ENCODE measurements at regions not wholly inside any gene's neighbourhood (a gene's known extent, or its start where the extent isn't known, plus 50 kb on each side); places are given as distances from the start of the nearest gene placed in this dataset.

DNA sequence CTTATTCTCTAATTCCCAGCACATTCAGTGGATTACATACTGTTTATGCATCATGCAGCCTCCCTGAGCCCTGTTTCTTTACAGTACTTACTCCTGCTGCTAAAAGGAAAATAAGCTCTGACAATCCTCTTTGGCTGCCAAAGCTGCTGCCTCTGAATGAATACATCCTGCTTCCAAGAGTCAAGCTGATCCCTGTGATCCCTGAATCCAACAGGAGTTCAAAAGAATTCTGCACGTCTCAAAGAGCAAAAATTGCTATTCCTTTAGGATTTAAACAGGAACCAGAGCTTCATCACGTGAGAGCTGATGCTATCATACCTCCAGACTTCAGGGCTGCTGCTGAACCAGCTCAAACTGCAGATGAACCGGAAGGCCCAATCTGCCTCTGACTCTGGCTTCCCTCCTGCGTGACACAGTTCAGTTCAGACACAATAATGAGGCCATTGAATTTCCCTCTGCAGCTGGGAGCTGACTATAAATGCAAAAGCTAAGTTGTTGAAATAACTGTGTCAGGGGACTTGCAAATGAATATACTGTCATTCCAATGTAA, 851.0 kb upstream of the PHF14 start:
- DNase-seq (ENCODE audit: low spot score): no peak

DNA sequence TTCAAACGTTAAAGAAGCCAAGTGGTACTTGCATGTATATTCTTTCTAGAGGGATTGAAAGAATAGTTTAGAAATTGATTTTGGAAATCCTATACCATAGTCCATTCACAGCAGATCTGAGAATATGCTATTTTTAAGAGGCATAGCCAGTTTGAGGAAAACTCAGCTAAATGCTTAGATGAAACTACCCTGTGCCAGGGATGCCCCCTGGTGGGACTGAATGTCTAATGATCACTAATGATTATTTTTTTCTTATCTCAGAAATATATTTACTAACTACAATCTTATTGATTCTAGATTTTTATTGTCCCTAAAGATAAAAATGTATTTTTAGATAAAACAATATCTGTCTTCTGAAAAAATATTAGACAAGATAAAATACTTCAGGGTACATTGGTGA, 844.9 kb upstream of the PHF14 start:
- DNase-seq (ENCODE audit: low spot score): no peak

DNA sequence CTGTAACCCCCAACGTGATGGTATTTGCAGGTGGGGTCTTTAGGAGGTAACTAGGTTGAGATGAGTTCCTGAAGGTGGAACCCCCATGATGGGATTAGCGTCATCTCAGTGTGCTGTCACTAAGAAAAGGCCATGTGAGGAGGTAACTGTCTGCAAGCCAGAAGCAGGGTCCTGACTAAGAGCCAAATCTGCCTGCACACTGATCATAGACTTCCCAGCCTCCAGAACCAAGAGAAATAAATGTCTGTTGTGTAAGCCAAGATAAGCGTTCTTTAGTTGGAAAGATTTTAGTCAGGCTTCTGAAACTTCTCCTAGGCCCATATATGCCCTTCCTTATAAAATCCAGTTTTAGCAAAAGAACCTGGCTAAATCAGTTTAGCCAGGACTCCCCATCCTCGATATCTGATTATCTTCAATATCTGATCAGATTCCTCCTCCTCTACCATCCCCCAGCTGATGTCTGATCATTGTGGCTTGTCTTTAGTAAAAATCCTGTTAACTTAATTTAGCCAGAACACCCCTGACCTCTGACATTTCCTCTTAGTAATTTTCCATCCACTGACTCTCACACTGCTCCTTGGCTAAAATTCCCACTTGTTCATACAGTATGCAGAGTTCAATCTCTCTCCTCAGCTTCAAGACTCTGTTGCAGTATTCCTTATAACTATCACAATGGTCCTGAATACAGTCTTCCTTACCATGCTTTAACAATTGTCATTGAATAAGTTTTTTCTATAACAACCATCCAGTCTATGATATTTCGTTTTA, 835.4 kb upstream of the PHF14 start:
- no peak for DNase-seq (ENCODE audit: low spot score)

DNA sequence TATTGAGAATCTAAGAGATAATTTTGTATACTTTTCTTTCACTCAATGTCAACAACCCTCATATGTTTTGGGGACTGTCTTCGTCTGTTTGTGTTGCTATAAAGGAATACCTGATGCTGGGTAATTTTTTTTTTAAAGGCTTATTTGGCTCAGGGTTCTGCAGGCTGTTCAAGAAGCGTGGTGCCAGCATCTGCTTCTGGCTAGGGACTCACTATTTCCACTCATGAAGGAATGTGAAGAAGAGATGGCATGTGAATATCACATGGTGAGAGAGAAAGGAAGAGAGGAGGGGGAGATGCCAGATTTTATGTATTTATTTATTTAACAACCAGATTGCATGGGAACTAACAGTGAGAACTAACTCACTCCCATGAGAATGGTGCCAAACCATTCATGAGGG, 827.4 kb upstream of the PHF14 start:
- no peak for DNase-seq (ENCODE audit: low spot score)

DNA sequence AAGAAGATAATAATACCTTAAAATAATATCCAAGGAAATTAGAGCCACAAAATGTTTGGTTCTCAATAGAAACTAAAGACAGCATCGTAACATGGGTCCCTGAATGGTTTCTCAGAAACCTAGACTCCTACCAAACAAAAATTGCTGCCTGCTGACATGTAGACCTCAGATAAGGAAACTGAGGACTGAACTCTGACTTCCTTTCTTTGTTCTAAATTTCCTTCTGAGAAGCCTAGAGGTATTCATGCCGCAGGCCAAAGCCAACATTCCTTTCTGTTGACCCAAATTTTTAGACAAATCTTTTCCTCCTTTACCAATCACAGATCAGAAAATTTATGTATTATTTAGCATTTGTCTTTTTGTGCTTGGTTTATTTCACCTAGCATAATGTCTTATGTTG, 816.7 kb upstream of the PHF14 start:
- no peak for DNase-seq (ENCODE audit: low spot score)

DNA sequence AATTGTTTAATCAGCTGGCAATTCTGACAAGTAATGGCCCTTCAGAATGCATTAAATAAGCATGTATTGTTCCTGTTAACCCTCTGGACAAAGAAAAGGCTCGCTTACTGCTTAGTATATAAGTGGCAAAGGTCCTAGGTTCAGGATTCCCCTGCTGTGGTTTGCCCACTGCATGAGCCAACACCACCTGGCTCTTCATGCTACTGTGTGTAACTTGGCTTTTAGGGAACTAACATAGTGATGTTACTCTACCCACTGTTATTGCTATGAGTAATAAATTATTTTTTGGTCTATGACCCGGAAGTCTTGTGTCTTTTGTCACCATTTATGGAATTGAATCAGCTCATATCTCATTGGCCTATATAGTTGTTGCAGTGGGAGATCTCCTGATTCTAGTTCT, 791.7 kb upstream of the PHF14 start:
- DNase-seq (ENCODE audit: low spot score): no peak

DNA sequence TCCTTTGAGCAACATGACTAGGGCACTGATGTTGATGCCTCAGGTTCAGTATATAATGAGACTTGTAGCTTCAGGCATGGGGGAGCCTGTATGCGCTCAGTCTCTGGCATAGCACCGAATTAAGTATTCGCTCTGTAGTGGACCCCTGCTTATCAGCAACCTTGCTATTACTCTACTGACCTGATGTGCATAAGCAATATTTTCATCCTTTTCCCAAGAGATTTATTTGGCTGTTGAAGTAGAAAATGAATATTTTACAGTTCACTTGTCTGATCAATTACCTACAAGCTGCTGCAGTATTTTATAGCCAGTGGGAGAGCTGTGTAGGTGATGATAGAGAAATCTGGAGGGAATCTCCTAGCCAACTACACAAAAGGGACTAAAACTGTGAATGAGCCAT, 781.6 kb upstream of the PHF14 start:
- DNase-seq (ENCODE audit: low spot score): no peak

DNA sequence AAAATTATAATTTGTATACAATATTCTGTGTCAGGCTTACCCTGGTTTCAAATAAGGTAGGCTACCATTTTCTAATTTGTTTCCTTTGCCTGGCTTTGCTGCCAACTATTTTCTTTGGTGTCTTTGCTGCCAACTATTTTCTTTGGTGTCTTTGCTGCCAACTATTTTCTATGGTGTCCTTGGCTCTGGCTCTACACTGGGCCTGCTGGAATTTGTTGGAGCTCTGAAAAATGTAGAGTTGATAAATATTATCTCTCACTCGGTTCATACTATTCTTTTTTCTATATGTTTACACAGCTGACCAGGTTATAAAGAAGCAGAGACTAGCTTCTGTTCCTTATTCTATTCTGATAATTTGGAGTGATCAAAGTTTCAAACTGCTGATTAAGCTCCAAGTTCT, 768.0 kb upstream of the PHF14 start:
- no peak for DNase-seq (ENCODE audit: low spot score)

DNA sequence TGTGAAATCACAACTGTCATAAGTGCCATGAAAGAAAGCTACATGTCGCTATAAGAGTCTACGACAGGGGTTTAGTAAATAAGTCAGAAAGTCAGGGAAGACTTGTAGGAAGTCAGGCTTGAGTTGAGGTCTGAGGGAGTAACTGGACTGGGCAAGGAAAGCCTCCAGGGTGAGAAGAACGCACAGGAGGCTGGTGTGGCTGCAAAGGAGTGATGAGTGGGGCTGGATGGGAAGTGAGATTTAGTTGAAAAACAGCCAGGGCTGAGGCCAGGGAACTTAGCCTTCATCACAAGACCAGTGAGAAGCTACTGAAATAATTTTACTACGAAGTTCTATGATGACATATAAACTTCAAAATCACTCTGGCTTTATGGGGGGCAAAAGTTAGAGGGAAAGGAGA, 763.7 kb upstream of the PHF14 start:
- DNase-seq (ENCODE audit: low spot score): no peak

DNA sequence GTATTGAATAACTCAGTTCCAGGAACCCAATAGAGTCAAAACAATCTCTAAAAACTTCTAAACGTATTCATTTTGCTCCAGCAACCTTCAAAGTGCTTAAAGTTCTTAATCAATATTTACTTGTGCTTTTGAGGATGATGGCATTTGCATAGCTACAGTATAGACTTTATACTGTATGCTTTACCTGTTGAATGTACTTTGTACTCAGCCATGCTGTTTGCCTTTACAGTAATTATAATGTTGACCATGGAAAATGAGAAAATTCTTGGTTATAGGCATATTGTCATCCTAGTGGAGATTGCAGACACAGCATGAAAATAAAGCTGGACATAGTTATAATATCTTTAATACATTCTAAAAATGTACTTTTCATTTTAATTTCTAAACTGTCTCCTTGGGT, 762.7 kb upstream of the PHF14 start:
- no peak for DNase-seq (ENCODE audit: low spot score)

DNA sequence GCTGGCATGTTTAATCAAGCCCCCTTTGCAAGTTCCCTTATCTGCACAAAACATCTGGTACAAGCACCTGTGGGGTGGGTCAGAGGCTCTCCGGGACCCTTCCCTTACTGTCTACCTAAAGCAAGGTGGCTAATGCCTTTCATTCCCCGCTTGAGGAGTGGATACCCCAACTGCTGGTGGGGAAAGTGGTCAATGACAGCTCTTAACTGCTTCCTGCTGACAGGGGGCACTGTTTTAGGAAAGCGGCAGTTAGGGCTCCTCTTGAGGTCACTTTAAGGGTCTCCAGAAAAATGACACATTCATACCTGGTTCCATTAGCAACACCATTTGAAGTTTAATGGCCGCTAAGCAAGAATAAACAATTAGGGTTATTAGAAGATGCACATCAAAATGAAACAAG, 761.8 kb upstream of the PHF14 start:
- DNase-seq (ENCODE audit: low spot score): no peak

DNA sequence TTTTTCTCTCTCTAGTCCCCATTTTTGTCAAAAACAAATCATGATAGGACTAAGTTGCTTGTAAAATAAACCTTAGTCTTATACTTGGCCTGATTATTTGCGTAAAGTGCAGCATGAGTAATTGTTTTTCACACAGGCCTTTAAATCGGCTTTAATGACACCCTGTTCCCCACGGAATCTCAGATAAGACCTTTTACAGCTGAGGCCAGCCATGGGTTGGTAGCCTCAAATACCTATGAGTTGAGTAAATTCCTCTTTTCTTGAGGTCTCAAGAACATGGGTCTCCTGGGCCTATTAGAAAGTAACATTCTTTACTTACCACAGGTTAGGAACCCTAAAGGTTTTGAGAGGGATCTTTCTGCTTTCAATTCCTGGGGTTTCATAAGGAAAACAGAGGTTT, 761.0 kb upstream of the PHF14 start:
- DNase-seq (ENCODE audit: low spot score): no peak

DNA sequence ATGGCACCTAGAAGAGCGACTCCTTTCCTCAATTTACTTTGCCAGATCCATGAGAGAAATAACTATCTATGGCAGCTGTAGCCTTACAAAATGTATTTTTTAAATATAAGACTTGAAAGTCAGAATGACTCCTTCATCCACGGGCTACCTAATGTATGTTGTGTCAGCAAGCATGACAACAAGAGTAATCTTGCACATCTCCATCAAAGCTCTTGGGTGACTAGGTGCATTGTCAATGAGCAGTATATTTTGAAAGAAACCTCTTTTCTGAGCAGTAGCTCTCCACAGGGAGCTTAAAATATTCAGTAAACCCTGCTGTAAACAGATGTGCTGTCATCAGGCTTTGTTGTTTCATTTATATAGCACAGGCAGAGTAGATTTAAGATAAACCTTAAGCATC, 757.2 kb upstream of the PHF14 start:
- no peak for DNase-seq (ENCODE audit: low spot score)

DNA sequence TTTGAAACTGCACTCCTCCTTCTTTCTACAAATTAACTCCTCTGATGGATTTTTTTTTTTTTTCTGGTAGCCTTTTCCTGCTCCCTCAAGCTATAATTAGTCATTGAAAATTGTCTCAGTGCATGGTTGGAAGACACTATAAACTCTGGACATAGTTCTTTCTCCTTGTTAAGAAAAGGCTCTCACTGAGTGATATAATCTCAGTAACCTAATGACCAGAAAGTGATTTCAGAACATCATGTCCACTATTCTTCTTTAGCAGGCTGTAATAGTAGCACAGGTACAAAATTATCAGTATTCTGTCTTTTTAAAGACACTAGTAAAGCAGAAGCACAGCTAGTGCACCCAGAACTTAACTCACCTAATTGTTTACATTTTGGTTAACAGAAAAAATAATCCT, 752.6 kb upstream of the PHF14 start:
- no peak for DNase-seq (ENCODE audit: low spot score)

DNA sequence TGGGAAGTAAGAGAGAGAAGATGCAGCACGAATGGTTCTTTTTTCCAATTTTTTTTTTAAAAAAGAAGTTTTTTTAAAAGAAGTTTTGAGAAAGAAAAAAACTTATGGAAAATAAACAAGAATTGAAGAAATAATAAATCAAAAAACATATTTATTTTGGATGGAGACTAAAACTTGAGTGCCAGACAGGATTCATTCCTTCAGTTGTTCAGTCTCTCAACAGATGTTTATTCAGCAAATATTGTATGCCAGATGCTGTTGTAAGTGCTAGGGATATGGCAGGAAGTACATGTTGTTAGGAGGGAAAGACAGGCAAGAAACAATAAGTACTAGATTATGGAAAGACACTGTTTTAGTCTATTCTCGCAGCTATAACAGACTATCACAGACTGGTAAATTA, 750.7 kb upstream of the PHF14 start:
- no peak for DNase-seq (ENCODE audit: low spot score)

DNA sequence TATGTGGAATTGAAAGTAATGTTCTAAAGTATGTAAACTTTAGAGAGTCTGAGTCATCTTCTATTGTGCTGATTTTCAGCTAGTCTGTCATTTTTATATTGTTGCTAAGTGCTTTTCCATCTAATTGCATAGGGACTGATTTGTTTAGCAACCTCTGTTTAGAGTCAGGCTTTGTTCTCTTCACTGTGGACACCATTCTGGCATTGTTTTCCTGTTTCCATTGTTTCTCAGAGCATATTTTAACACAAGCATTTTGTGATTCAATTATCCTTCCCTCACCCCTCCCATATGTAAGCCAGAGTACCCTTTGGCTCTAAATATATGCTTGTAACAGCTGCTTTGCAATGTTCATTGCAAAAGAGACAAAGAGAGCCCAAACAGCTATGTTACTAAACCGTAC, 748.4 kb upstream of the PHF14 start:
- DNase-seq (ENCODE audit: low spot score): no peak

DNA sequence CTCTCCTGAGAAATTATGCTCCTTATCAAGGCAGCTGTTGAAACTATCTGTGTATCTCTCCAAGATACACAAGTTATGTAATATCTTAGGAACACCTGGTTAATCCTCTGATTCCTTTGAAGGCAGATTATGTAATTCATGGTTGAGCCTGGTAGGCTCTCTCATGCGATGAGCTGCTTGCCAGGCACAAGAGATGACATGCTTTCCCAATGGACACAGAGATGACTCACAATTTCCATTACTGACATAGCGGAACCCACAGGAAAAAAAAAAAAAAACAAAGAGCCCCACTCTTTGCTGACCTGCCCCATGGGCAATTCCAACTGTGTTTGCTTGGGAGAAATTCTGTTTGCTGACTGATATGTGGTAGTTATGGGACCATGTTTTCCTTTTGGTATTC, 736.4 kb upstream of the PHF14 start:
- no peak for DNase-seq (ENCODE audit: low spot score)

DNA sequence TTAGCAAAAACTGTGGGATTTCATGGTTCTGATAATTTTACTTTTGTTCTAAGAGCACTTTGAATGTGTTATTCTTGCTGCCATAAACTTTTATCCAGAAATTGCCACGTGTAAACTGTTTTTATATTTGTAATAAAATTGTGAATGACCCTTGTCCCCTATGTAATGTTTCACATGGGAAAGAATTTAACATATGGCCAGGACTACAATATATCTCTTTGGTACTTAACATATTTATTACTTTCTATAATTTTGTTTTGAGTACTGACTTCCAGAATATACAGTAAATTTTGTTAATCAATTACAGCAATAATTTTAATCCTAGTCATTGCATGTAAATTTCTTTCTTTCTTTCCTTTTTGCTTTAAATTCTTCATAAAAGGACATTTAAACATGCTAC, 735.0 kb upstream of the PHF14 start:
- no peak for DNase-seq (ENCODE audit: low spot score)

DNA sequence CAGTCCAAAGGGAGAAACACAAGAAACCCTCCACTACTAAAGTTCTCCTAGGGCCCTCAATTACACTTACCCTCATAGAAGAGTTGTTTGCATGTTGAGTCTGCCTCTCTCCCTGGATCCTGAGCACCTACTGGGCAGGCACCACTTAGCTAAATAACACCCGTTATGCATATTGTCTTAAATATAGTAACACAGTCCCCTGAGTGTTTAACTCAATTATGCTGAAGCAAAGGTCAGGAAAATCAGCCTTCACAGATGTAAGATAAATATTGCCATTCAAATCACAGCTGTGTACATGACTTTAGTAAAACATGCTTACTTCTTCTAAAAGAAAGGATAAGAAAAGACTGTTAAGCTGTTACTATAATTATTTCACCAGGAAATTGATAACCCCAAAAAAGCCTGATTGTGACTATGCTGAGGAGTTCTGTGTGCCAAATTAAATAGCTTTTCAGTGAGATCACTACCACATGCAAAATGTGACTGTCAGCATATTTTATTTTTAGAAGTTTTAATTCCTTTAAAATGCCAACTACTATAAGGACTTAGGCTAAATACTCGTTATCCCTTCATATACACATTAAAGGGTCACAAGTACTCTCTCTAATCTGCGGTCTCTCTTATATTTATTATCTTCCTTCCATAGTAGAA, 733.9 kb upstream of the PHF14 start:
- DNase-seq (ENCODE audit: low spot score): no peak

DNA sequence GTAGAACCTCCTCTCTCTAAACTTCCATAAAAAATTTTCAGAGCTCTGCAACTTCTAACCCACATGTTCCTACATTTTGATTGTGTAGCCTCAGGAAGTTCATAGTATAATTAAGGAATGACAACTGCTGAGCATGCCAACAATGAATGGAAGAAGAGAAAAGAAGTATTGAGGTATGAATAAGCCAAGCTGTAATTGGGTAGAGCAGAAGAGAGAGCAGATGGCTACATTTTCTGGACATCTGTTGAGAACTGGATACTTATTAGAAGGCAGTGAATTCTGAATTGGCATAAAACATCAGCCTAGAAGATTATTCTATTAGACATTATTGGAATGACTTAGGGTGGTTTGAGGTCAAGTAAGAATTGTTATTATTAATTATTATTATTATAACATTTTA, 728.3 kb upstream of the PHF14 start:
- no peak for DNase-seq (ENCODE audit: low spot score)

DNA sequence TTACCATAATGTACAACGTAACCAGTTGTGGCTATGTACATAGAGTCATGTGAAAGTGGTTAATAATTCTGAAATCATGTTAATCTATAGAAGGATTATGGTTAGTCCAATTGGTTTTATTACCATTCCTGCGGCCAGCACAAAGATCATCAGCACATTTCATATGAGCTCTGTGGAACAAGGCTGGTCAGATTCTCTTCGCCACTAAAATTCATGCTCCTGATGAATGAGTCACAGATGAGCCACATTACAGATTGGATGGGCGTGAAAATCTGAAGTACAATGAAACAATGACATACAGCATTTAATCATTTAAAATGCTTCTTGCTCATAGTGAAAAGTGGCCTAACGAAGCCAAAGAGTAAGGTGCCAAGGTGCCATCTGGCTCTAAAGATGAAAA, 716.2 kb upstream of the PHF14 start:
- DNase-seq (ENCODE audit: low spot score): no peak

DNA sequence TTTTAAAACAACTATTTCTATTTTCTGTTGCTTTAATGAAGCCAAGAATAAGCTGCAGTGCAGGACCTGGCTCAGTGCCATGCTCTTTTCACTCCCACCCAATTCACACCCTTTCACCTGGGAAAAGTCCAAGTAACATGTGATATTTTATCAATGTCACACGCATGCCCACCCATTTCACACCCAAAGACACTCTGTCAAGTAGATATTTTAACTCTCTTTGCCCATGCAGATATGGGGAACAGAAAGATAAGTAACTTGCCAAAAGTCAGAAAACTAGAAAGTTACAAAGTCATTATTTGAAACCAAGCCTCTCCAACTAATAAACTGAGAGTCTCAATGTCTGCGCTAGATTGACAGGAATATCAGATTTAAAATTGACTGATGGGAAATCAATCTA, 706.7 kb upstream of the PHF14 start:
- DNase-seq (ENCODE audit: low spot score): no peak

DNA sequence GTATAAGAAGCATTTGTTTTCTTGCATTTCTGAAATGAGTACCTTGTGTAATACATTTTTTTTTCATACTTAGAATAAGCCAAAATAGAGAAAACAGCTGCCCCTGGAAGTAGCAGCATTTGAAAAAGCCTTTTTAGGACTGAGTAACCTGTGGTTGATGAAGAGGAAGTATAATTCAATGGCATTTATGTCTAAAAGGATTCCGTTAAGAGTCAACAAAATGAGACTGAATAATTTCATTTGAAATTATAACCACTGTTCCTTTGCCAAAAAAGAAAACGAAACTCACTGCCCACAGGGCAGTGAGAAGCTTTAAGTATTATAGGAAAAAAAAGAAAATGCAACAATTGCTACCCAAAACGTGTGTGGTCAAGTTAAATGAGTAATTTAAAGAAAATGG, 705.6 kb upstream of the PHF14 start:
- no peak for DNase-seq (ENCODE audit: low spot score)

DNA sequence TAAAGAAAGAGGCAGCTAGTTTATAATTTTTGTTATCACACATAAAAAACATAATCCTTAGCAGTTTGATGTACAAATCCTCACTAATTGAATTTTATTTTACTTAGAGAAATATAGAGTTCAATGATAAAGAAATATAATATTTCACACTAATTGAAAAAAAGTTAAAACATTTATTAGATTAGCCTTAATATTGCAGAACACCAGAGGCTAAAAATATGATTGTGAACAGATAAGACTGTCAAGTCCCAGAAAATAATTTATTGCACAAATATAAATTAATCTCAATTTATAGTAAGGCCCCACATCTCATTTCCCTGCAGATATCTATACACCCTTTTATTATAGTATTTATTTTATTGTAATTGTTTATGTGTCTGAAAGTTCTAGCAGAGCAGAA, 690.8 kb upstream of the PHF14 start:
- DNase-seq (ENCODE audit: low spot score): no peak

All from HuH-7.5 (cell line).